ENCODE measurements at regions not wholly inside any gene's neighbourhood (a gene's known extent, or its start where the extent isn't known, plus 50 kb on each side); places are given as distances from the start of the nearest gene placed in this dataset.

DNA sequence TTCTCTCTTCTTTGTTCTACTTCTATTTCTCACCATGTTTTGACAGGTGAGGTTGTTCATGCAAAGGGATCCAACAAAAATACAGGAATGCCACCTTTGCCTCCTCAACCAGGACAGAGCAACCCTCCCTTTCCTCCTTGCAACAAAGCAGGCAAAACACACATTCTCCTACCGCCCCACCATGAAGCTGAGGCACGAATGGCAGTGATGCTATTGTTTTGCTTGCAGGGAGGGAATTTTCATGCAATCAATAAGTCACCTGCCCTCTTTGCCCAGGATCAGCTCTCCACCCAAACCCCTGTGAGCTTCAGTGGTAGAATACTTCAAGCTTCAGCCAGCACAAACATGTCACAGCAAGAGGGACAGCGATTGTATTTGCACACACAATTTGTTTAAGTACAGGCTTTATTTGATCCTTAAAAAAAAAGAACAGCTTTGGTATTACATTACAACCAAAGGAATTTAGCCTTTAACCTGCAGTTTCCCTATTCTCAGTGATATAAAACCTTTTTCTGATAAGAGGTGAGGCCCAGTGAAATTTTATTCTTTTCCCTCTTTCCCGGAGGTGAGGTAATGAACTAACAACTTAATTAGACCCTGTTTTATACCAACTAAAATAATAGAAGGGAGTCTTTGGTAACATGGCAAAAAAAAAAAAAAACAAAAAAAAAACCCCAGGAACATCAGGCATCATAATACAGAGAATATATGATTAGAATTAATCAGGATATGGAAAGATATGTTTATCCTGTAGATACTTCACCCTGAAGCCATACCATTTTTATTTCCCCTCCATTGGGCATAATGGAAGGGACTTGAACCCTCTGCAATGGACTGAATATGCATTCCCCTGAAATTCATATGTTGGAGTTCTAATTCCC lies 87.0 kb upstream of the EEA1 start:
- no peak for DNase-seq

- DNase-seq: no peak
These were observed 87.8 kb upstream of the EEA1 start for GRCh38 chr12:93016752-93017350.

DNA sequence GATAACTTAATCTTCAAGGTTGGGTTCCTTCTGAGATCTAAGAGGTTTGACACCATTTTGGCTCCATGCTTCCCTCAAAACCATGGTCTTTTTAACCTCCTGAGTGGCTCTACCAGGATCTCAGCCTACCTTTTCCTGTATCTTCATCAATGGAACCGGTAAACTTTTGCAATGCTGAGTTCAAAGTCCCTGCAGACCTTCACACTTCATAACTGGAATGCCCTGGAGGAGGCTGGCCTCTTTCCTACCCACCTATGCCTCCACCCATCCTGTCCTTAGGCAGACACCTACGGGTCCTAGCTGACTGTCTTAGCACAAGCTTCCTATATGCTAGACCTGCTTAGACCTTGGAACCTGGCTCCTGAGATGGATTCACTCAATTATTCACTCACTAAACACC lies 89.5 kb upstream of the EEA1 start:
- no peak for DNase-seq

DNA sequence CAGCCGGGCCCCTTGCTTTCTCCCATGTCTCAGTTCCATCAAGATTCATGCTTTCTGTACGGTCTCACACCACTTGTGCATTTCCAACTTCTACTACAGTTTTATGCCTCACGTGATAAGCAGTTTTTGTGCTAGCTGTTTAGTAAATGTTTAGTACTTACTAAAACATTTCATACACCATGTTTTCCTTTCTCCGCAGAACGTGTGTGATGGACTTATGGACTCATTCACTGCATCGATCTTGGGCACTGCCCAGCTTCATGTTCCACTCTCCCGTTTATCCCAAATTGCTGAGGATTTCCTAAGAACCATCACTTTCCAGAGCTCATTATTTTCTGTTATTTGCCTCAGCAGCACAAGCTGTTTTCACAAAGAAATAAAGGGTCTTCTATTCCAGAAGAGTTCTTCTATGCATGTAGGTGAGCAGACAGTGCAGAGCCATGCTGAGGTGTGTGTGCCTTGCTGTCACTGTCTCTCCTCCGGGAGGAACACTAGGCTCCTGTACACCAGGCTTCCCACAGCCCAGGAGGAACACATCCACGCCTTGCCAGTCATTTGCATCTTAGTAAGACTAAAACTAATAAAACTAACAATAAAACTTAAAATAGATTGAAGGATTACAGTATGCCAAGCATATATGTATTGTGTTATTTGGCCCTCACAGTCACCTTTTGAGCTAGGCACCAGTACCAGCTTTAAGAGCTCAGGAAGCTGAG lies 90.3 kb upstream of the EEA1 start:
- no peak for DNase-seq

GRCh38 chr12:93019975-93020630 lies 91.0 kb upstream of the EEA1 start:
- DNase-seq: no peak

DNA sequence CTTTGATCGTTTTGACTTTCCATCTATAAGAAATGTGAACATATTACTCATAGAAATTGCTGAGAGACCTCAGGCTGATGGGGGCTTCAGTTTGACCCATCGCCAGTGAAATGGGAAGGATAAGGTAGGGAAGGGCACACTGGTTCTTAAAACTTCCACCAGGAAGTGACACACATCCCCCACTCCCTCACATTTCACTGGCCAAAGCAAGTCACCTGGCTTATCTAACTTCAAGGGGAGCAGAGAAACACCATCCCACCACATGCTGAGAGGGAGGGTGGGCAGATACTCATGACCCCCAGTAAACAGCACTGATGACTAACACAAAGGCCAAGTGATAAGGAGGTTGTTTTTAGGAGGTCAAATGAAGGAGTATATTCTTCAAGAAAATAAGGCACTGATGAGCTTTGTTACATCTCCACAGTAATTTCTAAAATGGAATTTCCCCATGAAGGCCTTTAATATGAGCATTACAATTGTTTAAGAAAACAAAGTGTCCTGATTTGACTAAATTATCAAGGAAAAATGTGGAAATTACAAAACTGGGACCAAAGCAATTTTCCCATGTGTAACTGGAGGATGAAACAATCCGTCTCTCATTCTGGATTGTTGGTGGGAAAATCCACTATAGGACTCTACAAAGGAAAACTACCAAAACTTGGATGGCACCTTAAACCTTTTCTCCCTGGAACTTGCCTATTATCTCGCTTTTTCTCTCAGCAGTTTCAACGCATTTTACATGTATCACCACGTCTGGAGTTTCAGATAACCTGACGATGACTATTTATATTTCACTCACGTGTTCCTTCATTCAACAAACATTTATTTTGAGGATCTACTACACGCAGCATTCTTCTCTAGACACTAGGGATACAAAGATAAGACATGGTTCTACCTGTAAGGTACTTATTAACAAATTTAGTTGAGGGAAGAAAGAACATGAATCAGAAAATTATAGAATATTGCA lies 91.8 kb upstream of the EEA1 start:
- DNase-seq: no peak

DNA sequence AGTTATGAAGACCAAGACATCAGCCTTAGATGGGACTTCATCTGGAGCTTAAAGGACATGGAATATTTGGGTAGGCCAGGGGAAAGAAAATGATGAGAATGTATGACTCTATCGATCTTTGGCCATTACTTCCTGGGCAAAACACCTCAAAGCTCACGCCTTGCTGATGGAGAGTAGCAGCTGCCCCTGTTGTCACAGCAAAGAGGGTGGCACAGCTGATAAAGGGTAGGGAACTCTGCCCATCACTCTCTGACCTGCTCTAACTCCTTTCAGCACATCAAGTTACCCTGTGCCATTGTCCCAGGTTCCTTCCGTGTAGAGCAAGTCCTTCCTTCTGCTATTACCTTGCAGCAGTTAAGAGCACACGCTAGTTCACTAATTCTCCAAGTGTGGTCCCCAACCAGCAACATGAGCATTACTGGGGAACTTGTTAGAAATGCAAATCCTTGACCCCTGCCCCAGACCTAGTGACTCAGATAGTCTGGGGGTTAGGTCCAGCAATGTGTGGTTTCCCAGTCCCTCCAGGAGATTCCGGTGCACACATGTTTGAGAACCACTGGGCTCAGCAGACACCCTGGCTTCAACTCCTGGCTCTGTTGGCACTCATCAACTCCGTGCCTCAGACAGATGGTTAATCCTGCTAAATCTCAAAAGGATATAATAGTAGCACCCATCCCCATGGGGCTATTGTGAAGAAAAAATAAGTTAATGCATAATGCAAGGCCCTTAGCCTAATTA lies 93.7 kb upstream of the EEA1 start:
- DNase-seq: no peak

GRCh38 chr12:93025145-93026103 lies 96.3 kb upstream of the EEA1 start:
- peak; percentile 10 for DNase-seq

DNA sequence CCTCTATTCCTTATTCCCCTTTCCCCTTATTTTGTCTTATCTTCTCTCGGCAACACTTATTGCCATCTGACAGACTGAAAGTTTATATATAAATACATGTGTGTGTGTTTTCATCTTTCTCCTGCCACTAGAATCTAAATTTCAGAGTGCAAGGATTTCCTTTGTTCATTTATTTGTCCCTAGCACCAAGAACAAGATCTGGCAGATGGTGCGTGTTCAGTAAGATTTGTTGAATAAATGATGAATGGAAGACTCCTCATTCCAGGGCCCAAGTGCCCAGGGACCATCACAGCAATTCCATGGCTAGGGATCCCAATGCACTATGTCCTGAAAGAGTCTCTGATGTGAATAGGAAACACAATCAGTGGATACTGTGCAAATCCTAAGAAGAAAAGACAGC lies 97.9 kb upstream of the EEA1 start:
- DNase-seq: no peak

DNA sequence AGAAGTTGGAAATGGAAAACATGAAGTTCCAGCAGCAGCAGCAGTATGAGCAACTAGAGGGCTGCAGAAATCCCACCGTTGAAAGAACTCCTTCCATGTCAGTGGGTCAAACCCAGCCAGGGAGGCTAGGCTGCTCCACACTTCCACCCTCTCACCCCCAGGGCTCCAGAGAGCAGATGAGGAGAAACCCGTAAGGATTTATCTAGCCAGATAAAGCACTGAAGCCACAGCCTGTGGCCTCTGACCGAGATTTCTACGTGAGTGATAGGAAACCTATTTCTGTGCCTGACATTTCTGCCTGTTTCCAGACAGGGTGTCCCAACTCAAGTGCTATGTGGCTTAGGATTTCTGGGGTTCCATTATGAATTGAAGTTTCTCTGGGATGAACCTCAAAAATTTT lies 100.0 kb upstream of the EEA1 start:
- DNase-seq: no peak

- no peak for DNase-seq
These were observed 101.9 kb upstream of the EEA1 start for GRCh38 chr12:93031028-93031427.

DNA sequence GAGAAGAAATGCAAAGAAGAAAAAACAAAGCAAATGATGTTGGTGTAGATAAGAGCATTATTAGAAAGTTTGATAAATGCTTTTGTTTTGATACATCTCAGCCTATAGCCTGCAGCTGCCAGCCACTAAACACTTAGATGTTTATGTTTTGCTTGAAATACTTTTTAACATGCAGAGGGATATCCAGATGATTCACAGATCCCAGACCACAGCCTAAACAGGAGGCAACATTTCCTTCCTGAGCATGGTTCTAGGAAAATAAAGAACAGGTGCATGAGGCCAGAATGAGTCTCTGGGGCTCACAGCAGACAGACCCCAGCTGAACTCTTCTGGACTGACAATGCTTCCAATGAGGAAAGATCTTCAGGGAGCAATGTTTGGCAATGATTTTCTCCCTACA lies 103.7 kb upstream of the EEA1 start:
- no peak for DNase-seq

DNA sequence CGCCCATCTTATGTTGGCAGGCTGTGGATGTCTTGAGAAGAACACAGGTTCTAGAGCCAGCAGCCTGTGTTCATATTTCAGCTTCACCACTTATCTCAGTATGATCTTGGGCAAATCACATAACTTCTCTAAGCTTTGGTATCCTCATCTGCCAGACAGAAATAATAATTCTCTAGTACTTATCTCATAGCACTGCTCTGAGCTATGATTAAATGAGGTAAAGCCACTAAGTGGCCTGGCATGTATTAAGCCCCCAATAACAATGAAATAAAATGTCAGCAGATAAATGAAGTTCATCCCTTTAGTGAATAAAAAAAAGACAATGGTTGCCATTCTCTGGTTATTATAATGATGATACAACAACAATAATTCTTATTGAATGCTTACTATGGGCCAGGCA lies 104.9 kb upstream of the EEA1 start:
- DNase-seq: no peak

DNA sequence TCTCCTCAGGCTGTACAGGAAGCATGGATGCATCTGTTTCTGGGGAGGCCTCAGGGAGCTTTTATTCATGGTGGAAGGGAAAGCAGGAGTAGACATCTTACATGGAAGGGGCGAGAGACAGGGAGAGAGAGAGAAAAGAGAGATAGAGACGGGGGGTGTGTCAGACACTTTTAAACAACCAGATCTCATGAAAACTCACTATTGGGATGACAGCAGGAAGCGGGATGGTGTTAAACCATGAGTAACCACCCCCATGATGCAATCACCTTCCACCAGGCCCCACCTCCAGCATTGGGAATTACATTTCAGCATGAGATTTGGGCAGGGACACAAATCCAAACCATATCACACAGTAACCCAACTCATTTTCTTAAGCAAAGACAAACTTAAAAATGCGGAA lies 110.0 kb upstream of the EEA1 start:
- no peak for DNase-seq

- DNase-seq: no peak
These were observed 110.8 kb upstream of the EEA1 start for GRCh38 chr12:93039930-93040329.

DNA sequence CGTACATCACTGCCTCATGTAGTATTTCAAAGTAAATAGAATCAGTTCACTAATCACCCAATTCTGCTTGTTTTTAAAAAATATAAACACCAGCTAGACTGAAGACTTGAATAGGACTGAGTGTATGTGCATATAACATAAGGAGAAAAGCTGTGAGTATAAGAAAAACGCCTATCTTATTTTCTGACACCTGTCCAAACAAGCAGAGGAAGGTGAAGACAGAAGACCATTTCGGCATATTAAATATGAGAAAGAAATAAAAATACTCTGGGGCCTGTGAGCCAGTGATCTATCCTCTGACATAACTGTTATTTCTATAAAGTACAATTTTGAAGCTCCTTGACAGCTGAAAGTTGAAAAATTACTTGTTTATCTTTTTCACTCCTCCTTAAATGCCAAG lies 111.3 kb upstream of the EEA1 start:
- DNase-seq: no peak

- no peak for DNase-seq
These were observed 112.3 kb upstream of the EEA1 start for GRCh38 chr12:93041416-93041815.

GRCh38 chr12:93042283-93042682 lies 113.2 kb upstream of the EEA1 start:
- no peak for DNase-seq

DNA sequence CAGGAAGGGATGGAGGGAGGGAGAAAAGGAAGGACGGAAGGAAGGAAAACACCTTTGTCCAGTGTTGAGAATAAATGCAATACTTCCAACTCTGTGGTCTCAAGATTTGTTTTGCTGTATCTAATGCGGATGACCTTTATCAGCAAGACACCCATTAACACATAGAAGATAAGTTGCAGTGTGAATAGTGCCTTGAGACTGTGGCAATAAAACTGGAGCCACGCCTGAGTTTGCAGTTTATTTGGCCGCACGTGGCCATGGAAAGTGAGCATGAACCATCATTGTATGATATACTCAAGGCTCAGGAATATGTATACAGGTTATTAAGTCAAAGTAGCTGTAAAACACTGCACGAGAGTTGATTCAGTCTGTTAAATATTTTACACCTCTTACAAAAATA lies 113.6 kb upstream of the EEA1 start:
- no peak for DNase-seq

DNA sequence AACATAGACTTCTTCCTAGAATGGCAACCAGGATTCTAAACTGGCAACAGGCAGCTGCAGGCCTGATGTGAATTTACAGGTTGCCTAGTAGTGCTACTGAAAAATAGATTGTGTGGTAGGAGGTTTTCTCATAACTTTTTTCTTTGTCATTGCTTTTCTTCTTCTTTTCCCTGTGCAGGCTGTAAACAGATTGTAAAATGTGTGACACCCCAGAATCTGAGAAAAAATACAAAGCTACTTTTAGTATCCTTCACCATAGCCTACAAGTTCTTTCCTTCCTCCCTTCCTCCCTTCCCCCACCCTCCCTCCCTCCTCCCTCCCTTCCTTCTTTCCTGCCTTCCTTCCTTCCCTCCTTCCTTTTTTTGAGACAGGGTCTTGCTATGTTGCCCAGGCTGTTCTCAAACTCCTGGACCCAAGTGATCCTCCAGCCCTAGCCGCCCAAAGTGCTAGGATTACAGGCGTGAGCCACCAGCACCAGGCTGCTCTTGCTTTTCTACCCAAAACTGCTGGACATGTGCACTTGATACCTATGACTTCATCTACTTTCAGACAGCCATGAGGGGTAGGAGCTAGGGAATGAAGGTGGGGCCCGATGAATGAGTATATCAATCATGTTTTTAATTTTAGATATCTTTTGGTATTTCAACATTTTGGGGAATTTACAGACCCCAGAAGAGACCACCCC lies 114.2 kb upstream of the EEA1 start:
- no peak for DNase-seq
